ENCODE measurements at regions not wholly inside any gene's neighbourhood (a gene's known extent, or its start where the extent isn't known, plus 50 kb on each side); places are given as distances from the start of the nearest gene placed in this dataset.

GRCh38 chr12:24072302-24072701 is 122.8 kb upstream of the SOX5 start:
- no peak for DNase-seq
- CTCF ChIA-PET: no interaction called here
- TF ChIP-seq CTCF (IDR thresholded peaks at IDR 0.05; ENCODE audit: unreplicated experiment): no peak
- BruUV-seq (replicated peaks): no TSS peak
- Mint-ChIP-seq H3K4me3 (ENCODE audit: low read depth, unreplicated experiment) (no peak overlapping the region), H3K36me3 (ENCODE audit: insufficient read depth, unreplicated experiment) (no peaks in the 10 kb centered on the region), H3K4me1 (ENCODE audit: low read depth, unreplicated experiment) (no peaks in the 10 kb centered on the region), H3K27me3 (ENCODE audit: unreplicated experiment) (no peaks in the 10 kb centered on the region), H3K9me3 (ENCODE audit: low read depth, unreplicated experiment) (peaks cover 5% of the 10 kb centered on the region), H3K27ac (ENCODE audit: unreplicated experiment) (no peak overlapping the region)
- intact Hi-C loops (cut with micrococcal nuclease; ENCODE audit: unreplicated experiment): no loop called here

- H3K27ac Mint-ChIP-seq (ENCODE audit: unreplicated experiment): no peak overlapping the region
- TF ChIP-seq CTCF (IDR thresholded peaks at IDR 0.05; ENCODE audit: unreplicated experiment): no peak
- no peaks in the 10 kb centered on the region for H3K36me3 Mint-ChIP-seq (ENCODE audit: insufficient read depth, unreplicated experiment)
- BruUV-seq (replicated peaks): no TSS peak
- CTCF ChIA-PET: no interaction called here
- H3K27me3 Mint-ChIP-seq (ENCODE audit: unreplicated experiment): no peaks in the 10 kb centered on the region
- H3K4me1 Mint-ChIP-seq (ENCODE audit: low read depth, unreplicated experiment): no peaks in the 10 kb centered on the region
- intact Hi-C loops (cut with micrococcal nuclease; ENCODE audit: unreplicated experiment): no loop called here
- H3K4me3 Mint-ChIP-seq (ENCODE audit: low read depth, unreplicated experiment): no peak overlapping the region
- no peak for DNase-seq
- peaks cover 5% of the 10 kb centered on the region for H3K9me3 Mint-ChIP-seq (ENCODE audit: low read depth, unreplicated experiment)
Measured at GRCh38 chr12:24071842-24072241, 122.4 kb upstream of the SOX5 start.

GRCh38 chr12:24069532-24070395 is 120.3 kb upstream of the SOX5 start:
- no peak for TF ChIP-seq CTCF (IDR thresholded peaks at IDR 0.05; ENCODE audit: unreplicated experiment)
- intact Hi-C loops (cut with micrococcal nuclease; ENCODE audit: unreplicated experiment): no loop called here
- CTCF ChIA-PET: no interaction called here
- Mint-ChIP-seq H3K4me3 (ENCODE audit: low read depth, unreplicated experiment) (no peak overlapping the region), H3K4me1 (ENCODE audit: low read depth, unreplicated experiment) (no peaks in the 10 kb centered on the region), H3K27me3 (ENCODE audit: unreplicated experiment) (no peaks in the 10 kb centered on the region), H3K27ac (ENCODE audit: unreplicated experiment) (no peak overlapping the region), H3K9me3 (ENCODE audit: low read depth, unreplicated experiment) (peaks cover 2% of the 10 kb centered on the region), H3K36me3 (ENCODE audit: insufficient read depth, unreplicated experiment) (no peaks in the 10 kb centered on the region)
- no TSS peak for BruUV-seq (replicated peaks)
- no peak for DNase-seq

GRCh38 chr12:24066865-24067264 is 117.4 kb upstream of the SOX5 start:
- no TSS peak for BruUV-seq (replicated peaks)
- intact Hi-C loops (cut with micrococcal nuclease; ENCODE audit: unreplicated experiment): no loop called here
- no peak for TF ChIP-seq CTCF (IDR thresholded peaks at IDR 0.05; ENCODE audit: unreplicated experiment)
- CTCF ChIA-PET: interaction anchor here (0.6 kb wide), 1 partner anchor 495 kb away, joined by 3 read pairs; no protein-coding TSS in a partner anchor
- Mint-ChIP-seq H3K27me3 (ENCODE audit: unreplicated experiment) (no peaks in the 10 kb centered on the region), H3K27ac (ENCODE audit: unreplicated experiment) (no peak overlapping the region), H3K4me3 (ENCODE audit: low read depth, unreplicated experiment) (no peak overlapping the region), H3K9me3 (ENCODE audit: low read depth, unreplicated experiment) (no peaks in the 10 kb centered on the region), H3K4me1 (ENCODE audit: low read depth, unreplicated experiment) (no peaks in the 10 kb centered on the region), H3K36me3 (ENCODE audit: insufficient read depth, unreplicated experiment) (no peaks in the 10 kb centered on the region)
- DNase-seq: no peak

Data from Calu3 (cell line).